Neural cell (in vitro differentiated cells): ENCODE measurements at regions not wholly inside any gene's neighbourhood (a gene's known extent, or its start where the extent isn't known, plus 50 kb on each side); places are given as distances from the start of the nearest gene placed in this dataset.

Experiments used
- EP300 ChIP-seq: fragments of 450-650 bp; conservative IDR thresholded peaks from 2 replicates; pipeline ENCODE4 v1.6.1; 2014; ENCODE audit warnings: antibody characterized with exemption, mild to moderate bottlenecking, moderate library complexity; ENCODE audit not compliant: poor library complexity, severe bottlenecking
- EZH2 ChIP-seq: fragments of 200-600, 300-800 bp; shearing (Covaris generic), sonication (generic); IDR thresholded peaks from 2 replicates; pipeline ENCODE4 v1.6.1; 2014; ENCODE audit warnings: antibody characterized with exemption, low read length, borderline replicate concordance, mild to moderate bottlenecking; ENCODE audit not compliant: insufficient read depth, poor library complexity, severe bottlenecking
- MXI1 ChIP-seq: fragments of 450-650 bp; conservative IDR thresholded peaks from 2 replicates; pipeline ENCODE4 v1.6.1; 2014; ENCODE audit warnings: antibody characterized with exemption, mild to moderate bottlenecking; ENCODE audit not compliant: poor library complexity, severe bottlenecking
- POLR2AphosphoS5 ChIP-seq: IDR thresholded peaks from 2 replicates; pipeline ENCODE4 v1.6.1; 2012
- RAD21 ChIP-seq: fragments of 450-650 bp; conservative IDR thresholded peaks from 2 replicates; pipeline ENCODE4 v1.6.1; 2014; ENCODE audit warnings: antibody characterized with exemption, mild to moderate bottlenecking, moderate library complexity
- SMC3 ChIP-seq: fragments of 450-650 bp; conservative IDR thresholded peaks from 2 replicates; pipeline ENCODE4 v1.6.1; 2014; ENCODE audit warnings: antibody characterized with exemption, mild to moderate bottlenecking, moderate library complexity; ENCODE audit not compliant: poor library complexity
- TAF1 ChIP-seq: IDR thresholded peaks from 2 replicates; pipeline ENCODE4 v1.6.1; 2012; ENCODE audit warnings: low read depth
- TF ChIP-seq, protein P1 (sequence below): fragments of 450-650 bp; IDR thresholded peaks from 2 replicates; pipeline ENCODE4 v1.5.1; 2014; ENCODE audit warnings: antibody characterized with exemption, mild to moderate bottlenecking, moderate library complexity; ENCODE audit not compliant: poor library complexity, severe bottlenecking

DNA sequence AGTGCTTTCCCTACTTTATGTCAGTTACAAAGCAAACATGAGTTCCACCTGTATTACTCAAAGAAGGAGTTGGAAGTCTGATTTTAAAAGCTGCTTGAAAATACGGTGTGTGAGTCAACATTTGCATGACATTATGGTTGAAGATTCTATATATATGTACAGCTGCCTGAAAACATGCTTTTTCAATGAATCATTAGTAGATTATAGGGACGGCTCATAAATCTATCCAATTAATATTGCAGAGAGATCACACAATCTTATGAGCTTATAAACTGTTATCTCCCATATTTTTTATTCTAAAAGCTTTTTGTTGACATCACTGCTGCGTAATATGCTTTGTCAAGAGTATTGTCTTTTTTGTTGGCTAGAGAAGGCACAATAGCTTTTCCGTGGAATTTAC, 873.8 kb downstream of the SLITRK6 start:
- TF ChIP-seq, protein P1, sequence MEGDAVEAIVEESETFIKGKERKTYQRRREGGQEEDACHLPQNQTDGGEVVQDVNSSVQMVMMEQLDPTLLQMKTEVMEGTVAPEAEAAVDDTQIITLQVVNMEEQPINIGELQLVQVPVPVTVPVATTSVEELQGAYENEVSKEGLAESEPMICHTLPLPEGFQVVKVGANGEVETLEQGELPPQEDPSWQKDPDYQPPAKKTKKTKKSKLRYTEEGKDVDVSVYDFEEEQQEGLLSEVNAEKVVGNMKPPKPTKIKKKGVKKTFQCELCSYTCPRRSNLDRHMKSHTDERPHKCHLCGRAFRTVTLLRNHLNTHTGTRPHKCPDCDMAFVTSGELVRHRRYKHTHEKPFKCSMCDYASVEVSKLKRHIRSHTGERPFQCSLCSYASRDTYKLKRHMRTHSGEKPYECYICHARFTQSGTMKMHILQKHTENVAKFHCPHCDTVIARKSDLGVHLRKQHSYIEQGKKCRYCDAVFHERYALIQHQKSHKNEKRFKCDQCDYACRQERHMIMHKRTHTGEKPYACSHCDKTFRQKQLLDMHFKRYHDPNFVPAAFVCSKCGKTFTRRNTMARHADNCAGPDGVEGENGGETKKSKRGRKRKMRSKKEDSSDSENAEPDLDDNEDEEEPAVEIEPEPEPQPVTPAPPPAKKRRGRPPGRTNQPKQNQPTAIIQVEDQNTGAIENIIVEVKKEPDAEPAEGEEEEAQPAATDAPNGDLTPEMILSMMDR: no peak
- TF ChIP-seq EZH2 (no peak), POLR2AphosphoS5 (no peak), MXI1 (no peak), SMC3 (no peak), EP300 (no peak), TAF1 (no peak), RAD21 (no peak)
